Eye (tissue), 1 donor: ENCODE measurements at regions not wholly inside any gene's neighbourhood (a gene's known extent, or its start where the extent isn't known, plus 50 kb on each side); places are given as distances from the start of the nearest gene placed in this dataset.
A peak's percentile ranks its signal among the peaks of the same experiment; 100 is the strongest.

Experiments
- DNase-seq: peaks from one replicate; pipeline ENCODE4 v3.0.0-alpha.2; 2015

GRCh38 chr22:49600891-49601431 is 226.7 kb downstream of the BRD1 start:
- no peak for DNase-seq

GRCh38 chr22:49600468-49600867 is 227.2 kb downstream of the BRD1 start:
- DNase-seq: no peak

GRCh38 chr22:49599691-49600455 is 227.8 kb downstream of the BRD1 start:
- no peak for DNase-seq

- DNase-seq: no peak
These were observed 228.6 kb downstream of the BRD1 start for GRCh38 chr22:49599039-49599438.

GRCh38 chr22:49598338-49598737 is 229.3 kb downstream of the BRD1 start:
- DNase-seq: no peak

GRCh38 chr22:49597428-49598039 is 230.1 kb downstream of the BRD1 start:
- DNase-seq: no peak

- DNase-seq: no peak
These were observed 232.1 kb downstream of the BRD1 start for GRCh38 chr22:49595465-49596078.

GRCh38 chr22:49594078-49594477 is 233.6 kb downstream of the BRD1 start:
- DNase-seq: no peak

GRCh38 chr22:49593509-49593908 is 234.2 kb downstream of the BRD1 start:
- no peak for DNase-seq

GRCh38 chr22:49592780-49593501 is 234.7 kb downstream of the BRD1 start:
- DNase-seq: no peak

- DNase-seq: no peak
These were observed 236.7 kb downstream of the BRD1 start for GRCh38 chr22:49590851-49591445.

- no peak for DNase-seq
These were observed 237.3 kb downstream of the BRD1 start for GRCh38 chr22:49590381-49590780.

GRCh38 chr22:49589811-49590210 is 237.9 kb downstream of the BRD1 start:
- DNase-seq: no peak

- DNase-seq: no peak
These were observed 238.4 kb downstream of the BRD1 start for GRCh38 chr22:49589301-49589700.

- no peak for DNase-seq
These were observed 238.9 kb downstream of the BRD1 start for GRCh38 chr22:49588739-49589138.

- no peak for DNase-seq
These were observed 239.7 kb downstream of the BRD1 start for GRCh38 chr22:49587987-49588386.

- DNase-seq: no peak
These were observed 240.3 kb downstream of the BRD1 start for GRCh38 chr22:49587421-49587820.

- no peak for DNase-seq
These were observed 240.8 kb downstream of the BRD1 start for GRCh38 chr22:49586873-49587272.

GRCh38 chr22:49586244-49586748 is 241.4 kb downstream of the BRD1 start:
- peak; percentile 6 for DNase-seq

- DNase-seq: no peak
These were observed 242.0 kb downstream of the BRD1 start for GRCh38 chr22:49585461-49586243.

- no peak for DNase-seq
These were observed 243.7 kb downstream of the BRD1 start for GRCh38 chr22:49583886-49584505.
